Skin epidermis (tissue), 12 donors: ENCODE measurements at regions not wholly inside any gene's neighbourhood (a gene's known extent, or its start where the extent isn't known, plus 50 kb on each side); places are given as distances from the start of the nearest gene placed in this dataset.

Experiments
- H3K27ac ChIP-seq, 21 experiments: fragments of 200-600 bp; sonication (generic) in 11 of 21; one replicate each; pipeline ENCODE4 v1.5.0; 2020; ENCODE audit warnings: mild to moderate bottlenecking in 3 of 21, inconsistent platforms in 2 of 21, moderate library complexity in 2 of 21
- H3K4me3 ChIP-seq, 7 experiments: fragments of 200-600 bp; sonication (generic) in 2 of 7; one replicate each; pipeline ENCODE4 v1.5.0; 2020; ENCODE audit warnings: inconsistent platforms in 2 of 7, mild to moderate bottlenecking in 2 of 7, moderate library complexity in 1 of 7

DNA sequence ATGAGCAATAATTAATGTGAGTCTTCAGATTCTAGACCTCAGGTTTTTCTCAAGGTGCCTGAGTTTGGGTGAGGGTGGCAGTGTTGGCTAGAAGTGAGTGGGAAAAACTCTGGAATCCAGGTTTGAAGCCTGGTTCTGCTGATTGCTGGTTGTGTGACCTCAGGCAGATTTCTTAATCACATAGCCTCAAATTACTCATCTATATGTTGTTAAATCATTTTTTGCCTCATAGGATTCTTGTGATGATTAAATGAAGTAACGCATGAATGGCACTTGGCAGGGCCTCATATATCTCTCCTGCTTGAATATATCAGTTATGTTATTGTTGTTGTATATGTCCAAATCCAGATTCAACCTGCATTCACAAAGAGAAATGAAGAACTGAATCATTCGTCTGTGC lies 60.5 kb downstream of the NR2F2 start:
- H3K4me3 ChIP-seq, result no peak overlapping the region
- H3K27ac ChIP-seq, result no peak overlapping the region

DNA sequence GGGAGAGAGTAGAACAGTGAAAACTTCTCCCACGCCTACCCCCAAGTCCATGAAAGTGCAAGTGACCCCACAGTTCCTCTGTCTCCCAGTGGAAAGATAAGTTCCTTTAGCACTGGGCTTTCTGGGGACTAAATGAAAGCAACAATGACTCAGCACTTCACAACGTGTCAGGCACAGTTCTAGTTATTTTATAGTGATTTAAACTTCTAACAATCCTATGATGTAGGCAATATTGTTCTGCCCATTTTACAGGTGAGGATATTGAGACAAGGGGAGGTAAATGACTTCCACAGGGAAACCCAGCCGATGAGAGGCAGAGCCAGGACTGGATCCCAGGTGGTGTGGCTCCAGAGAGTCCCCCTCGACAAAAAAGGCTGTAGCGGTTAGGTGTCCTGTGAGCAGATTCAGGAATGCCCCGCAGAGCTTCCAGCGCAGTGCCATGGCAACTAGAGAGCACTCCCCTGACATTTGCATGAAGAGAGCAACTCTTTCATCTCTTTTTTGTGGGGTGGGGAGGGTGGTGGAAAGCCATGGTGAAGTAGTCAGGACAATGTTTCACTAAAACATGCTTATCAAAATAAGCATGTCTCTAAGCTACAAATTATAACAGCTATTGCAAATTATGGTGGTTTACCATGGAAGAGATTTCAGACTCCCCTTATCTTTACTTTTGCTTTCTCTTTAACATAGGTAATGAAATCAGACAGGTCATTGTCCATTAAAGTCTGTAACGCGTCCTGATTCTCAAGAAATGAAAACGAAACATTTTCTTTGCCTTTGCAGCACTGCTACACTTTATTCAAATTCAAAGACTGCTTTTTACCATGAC lies 62.1 kb downstream of the NR2F2 start:
- Histone ChIP-seq H3K27ac (no peak overlapping the region), H3K4me3 (no peak overlapping the region)

DNA sequence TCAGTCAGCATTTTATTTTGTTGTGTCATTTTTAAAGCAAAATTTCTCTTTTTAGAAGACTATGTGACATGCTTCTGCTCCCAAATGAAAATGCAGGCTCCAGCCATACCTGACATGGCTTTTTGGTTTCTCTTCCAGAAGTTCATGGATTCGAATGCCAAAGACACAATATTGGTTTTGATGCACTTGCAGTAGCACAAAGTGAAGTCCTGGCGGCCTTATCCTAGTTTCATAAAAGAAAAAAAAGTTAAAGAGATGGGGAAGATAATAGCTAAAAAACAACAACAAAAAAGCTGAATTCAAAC lies 62.7 kb downstream of the NR2F2 start:
- Histone ChIP-seq H3K27ac (no peak overlapping the region), H3K4me3 (no peak overlapping the region)

DNA sequence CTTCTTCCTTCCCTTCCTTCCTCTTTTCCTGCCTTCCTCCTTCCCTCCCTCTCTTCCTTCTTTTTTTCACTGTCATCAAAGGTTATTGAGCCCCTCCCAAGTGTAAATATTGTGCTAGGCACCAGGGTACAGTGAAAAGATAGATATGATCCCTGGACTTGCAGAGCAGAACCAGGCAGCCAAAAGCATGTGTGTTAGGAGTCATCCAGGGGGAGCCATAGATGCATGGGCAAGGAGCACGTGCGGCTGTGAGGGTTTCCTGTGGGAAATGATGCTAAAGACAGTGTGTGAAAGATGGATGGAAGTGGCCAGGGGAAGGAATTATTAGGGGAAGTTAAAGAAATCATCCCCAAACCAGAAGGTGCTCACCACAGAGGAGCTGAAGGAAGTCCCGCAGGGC lies 65.2 kb downstream of the NR2F2 start:
- Histone ChIP-seq H3K27ac (no peak overlapping the region), H3K4me3 (no peak overlapping the region)

DNA sequence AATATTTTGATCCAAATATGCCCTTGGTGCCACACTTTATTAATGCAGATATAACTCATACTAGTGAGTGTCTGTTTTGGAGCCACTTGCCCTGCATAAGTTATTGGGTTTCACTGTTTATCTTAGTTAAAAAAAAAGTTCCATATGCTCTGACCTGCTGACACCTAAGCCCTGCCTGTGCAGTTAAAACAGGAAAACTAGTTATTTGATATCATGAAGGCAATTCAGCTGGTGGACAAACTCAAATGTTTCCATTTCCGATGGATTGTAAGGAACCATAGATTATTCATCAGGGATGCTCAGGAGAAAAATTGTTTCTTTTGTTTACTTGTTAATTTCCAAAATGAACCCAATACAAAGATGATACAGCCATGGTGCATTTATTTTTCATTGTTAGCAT lies 68.3 kb downstream of the NR2F2 start:
- H3K27ac ChIP-seq, result no peak overlapping the region

DNA sequence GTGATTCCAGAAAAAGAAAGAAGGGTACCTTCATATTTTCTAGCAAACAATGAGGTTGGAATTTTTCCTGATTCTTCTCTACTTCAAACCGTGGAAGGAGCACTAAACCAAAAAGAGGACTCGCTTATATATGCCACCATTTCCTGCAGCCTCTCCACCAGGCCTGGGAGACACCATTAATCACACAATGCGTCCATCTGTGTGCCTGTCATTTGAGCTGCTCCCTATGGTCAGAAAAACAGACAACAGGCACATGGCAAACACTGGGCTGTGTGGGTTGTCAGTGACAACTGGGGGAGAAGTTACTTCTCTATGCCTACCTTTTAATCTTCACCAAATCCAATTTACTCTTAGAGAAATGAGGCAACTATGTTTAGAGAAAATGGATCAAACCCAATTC lies 71.9 kb downstream of the NR2F2 start:
- H3K4me3 ChIP-seq, result no peak overlapping the region
- no peak overlapping the region for H3K27ac ChIP-seq

More for the DNA sequence above, 68.3 kb downstream of the NR2F2 start:
- H3K4me3 ChIP-seq, result no peak overlapping the region

DNA sequence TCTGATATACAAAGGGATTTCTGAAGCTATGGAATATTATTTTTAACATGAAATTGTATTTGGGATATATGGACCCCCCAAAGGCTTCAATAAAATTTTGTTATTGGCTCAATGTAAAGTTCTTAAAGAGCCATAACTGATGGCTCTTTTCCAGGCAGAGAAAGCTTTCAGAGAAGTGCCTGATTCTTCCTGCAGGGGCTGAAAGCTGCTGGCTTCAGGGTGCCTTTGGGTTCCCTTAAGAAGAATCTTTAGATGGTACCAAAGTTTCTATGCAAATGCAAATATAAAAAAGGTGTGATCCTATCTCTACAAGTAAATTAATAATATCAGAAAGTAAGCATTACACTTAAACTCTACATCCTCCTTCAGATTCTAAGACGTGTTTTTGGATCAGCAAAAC lies 72.6 kb downstream of the NR2F2 start:
- no peak overlapping the region for H3K4me3 ChIP-seq
- no peak overlapping the region for H3K27ac ChIP-seq

DNA sequence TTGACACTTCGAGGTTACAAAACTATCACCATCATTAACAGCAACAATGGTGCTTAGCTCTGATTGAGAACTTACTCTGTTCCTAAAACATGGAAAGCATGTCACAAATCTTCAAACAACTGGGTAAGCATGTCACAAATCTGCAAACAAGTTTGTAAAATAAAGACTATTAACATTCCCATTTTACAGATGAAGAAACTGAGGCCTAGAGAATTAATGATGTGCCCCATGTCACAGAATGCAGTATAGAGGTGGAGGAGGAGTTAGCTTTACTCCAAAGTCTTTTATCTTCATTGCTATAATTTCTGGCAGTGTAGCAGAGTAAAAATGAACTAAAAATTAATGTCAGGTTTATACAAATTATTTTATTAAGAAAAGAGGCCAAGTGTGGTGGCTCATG lies 73.4 kb downstream of the NR2F2 start:
- no peak overlapping the region for H3K27ac ChIP-seq

DNA sequence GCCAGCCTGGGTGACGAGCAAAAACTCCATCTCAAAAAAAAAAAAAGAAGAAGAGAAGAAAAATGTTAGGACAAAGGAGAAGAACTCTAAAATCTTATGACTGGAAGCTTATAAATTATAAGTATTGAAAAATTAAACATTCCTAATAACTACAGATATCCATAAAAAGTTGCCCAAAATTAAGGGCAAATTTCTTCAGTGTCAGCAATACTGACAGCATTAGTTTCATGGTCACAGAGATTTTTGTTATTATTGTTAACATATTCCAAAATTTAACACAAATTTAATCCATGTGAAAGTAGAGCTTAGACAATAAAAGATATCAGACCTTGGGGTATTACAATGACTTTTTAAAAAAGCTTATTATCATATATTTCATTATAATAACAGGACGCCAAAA lies 74.1 kb downstream of the NR2F2 start:
- Histone ChIP-seq H3K4me3 (no peak overlapping the region), H3K27ac (no peak overlapping the region)

More for the DNA sequence above, 73.4 kb downstream of the NR2F2 start:
- H3K4me3 ChIP-seq, result no peak overlapping the region

DNA sequence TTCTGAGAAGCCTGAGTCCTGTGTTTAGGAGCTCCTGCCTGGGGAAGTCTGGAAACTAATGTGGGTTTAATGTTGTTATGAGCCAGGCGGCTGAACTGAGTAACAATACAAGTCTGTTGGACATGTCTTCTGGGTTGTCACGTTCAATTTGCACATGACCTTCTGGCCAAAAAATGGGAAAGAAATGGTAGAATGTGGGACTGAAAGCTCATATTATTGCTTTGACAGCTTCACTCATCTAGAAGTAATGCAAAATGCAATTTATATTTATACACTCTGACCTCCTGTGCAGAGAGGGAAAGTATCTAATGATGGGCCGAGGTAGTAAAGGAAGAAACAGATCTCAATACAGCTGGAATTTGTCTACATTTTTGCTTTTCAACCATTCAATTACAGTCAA lies 75.8 kb downstream of the NR2F2 start:
- no peak overlapping the region for H3K27ac ChIP-seq
- H3K4me3 ChIP-seq, result no peak overlapping the region

DNA sequence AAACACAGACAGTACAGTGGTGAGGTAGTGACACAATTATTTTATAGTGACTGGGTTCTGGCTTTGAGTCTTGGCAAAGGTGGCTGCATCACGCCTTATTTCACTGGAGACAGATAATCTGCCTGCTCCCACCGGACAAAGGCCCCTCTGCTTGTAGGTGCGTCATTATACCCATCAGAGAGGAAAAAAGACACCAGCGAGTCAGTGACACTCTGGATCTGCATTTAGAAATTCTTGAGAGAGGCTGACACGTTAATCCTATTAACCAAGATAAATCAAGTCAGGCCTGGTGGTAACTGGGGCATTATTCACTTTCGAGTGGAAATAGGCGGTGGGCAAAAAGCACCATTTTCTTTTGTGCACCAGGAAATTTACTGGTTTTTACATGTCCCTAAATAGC lies 76.2 kb downstream of the NR2F2 start:
- Histone ChIP-seq H3K27ac (no peak overlapping the region), H3K4me3 (no peak overlapping the region)

DNA sequence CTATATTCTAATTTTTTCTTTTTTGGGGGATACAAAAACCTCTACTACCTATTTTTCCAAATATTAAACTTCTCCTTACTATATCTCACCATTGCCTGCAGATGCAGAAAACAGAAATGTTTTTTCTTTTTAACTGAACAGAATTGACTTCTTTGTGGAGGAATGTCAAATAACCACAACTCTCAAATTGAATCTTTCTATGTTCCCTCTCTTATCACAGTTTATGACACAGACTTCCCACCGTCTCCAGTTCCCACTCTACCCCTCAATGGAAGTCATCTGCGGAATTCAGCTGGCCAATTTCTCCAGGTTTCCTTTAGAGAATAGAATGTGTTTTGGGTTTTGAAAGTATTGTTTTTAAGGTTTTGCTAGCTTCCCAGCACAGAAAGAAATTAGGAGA lies 77.0 kb downstream of the NR2F2 start:
- Histone ChIP-seq H3K4me3 (no peak overlapping the region), H3K27ac (no peak overlapping the region)

DNA sequence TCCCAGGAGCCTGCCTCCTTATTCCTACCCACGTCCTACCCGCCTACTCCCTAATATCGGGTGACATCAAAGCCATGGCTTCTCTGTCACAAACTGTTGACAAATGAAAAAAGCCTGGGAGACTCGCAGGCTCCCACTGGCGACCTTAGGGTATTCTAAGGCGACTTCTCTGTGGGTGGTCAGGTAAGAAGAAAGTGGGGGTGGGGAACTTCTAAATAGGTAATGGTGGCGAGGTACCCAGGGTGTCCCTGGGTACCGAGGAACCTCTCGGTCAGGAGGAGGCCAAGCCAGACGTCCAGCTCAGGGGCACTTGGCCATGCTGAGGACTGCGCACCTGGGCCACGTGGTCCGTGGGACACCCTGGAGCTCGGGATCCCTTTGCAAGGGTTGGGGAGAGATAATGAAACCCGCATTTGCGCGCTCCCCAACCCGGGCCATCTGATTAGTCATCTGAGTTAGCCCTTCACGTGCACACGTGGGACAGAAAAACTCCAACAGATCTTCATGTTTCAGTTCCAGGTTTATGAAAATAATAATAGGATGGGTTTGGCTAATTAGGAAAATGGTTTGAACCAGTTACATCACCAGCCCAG lies 78.2 kb downstream of the NR2F2 start:
- Histone ChIP-seq H3K27ac (no peak overlapping the region), H3K4me3 (no peak overlapping the region)

DNA sequence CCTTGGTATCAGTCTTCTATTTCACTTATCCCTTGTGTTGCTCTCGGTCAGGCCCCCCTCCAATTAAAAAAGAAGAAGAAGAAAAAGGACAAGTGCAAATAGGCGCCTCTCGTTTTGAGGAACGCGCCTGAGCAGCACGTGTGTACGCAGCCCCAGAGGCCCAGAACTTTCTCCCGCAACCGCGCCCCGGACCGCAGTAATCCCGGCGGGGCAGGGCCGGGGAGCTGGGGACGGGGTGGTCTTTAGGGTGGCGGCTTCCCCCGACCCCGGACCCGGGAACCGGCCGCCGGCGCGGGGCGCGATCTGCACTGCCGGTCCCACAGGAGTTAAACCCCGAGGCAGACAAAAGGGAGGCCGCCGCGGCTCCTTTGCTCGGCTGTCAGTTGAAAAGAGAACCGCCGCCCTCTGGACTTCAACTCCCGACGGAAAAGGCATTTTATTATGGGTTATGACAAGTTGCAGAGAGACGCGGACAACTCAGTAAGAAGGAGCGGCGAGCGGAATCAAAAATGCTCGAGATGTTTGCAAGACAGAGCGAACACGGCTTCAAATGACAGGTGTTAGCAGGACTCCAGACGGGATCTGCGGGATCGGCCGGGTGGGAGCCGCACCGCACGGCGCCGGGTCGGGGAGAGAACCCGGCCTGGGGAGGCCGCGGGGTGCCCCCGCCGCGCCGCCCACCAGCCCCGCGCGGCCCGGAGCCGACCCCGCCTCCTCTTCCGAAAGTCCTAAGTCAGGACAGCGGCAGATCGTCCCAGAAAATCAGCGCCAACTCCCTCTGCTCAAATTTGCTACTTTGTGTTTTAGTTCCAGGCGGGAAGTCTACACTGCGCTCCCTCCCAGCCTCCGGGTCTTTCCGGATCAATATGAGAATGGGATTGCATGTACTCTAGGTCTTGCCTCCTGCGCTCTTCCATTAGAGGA lies 79.0 kb downstream of the NR2F2 start:
- peak overlapping the region in 2 of 7 experiments; percentile 11 to 20 for H3K4me3 ChIP-seq

DNA sequence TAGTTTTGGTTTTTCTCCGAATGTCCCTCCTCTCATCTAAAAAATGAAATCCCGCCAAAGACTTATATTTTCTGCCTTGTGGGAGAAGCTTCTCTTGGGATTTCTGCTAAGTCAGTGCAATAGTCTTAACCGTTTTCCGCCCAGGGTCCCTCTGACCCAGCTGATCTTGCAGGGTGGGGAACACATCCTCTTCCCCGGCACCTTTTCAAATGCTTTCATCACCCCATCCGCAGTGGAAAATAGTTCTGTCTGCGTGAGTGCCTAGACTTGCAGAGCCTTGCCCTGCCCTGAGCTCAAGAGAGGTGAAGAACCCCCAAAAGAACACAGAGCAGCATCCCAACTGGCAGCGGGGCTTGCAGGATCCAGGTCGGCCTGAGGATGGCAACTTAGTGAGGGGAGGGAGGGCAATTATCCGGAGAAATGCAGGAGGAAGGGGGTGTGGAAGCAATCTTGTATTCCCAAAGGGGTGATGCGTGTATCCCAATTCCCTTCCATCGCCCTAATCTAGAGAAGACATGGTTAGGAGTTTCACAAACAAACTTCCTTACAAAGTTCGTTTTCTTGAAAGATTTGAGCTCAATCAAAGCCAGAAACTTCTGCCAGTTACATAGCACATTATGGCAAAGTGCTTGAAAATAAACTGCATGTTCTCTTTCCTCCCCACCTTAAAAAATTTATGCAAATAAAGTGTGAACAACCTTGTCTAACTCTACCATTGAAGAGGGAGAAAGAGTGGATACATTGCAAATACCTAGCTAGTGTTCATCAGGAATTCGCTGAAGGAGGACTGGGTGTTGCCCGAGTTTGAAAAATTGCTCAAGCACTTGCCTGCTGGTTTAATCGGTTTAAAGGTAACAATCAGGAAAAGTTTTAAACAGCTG lies 79.9 kb downstream of the NR2F2 start:
- Histone ChIP-seq H3K27ac (no peak overlapping the region), H3K4me3 (no peak overlapping the region)

More for the DNA sequence above, 79.0 kb downstream of the NR2F2 start:
- H3K27ac ChIP-seq, result no peak overlapping the region

DNA sequence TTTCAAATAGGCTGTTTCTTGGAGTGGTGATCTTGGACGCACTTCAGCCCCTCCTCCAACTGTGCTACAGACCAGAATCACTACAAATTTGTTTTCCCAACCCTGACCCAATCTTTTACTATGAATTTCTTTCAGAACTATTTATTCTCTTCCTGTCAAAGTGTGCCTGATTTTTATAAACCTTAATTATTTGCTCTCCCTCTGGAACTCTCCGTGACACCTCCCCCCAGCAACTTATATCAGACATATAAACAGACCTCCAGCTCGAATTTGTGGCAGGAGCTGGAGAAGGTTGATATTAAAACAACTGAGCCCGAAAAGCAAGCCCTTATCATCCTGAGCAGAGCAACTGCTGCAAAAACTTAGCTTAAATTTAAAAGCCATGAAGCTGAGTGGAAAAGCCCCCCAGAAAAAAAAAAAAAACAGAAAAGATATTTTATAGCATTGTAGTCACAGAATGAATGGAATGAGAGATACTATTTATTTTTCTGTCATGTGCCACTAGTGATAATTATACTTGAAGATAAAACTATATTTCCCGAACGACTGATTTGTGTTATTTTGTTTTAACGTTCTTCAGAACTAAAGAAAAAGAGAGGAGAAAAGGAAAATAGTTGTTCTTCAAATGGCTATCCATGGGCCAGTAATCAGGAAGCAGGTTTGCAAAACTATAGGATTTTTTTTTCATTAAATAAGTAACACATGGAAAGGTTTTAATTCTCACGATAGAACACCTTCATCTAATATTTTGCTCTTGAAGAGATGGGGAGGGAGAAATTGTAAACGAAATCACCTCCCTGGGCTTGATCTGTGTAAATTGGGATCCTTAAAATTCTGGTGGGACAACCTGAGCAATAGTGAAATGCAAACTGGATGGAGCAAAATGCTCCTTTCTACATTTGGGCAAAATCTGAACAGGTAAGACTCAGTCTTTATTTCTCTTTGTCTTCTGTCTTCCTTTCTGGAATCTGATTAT lies 80.8 kb downstream of the NR2F2 start:
- Histone ChIP-seq H3K4me3 (no peak overlapping the region), H3K27ac (no peak overlapping the region)

DNA sequence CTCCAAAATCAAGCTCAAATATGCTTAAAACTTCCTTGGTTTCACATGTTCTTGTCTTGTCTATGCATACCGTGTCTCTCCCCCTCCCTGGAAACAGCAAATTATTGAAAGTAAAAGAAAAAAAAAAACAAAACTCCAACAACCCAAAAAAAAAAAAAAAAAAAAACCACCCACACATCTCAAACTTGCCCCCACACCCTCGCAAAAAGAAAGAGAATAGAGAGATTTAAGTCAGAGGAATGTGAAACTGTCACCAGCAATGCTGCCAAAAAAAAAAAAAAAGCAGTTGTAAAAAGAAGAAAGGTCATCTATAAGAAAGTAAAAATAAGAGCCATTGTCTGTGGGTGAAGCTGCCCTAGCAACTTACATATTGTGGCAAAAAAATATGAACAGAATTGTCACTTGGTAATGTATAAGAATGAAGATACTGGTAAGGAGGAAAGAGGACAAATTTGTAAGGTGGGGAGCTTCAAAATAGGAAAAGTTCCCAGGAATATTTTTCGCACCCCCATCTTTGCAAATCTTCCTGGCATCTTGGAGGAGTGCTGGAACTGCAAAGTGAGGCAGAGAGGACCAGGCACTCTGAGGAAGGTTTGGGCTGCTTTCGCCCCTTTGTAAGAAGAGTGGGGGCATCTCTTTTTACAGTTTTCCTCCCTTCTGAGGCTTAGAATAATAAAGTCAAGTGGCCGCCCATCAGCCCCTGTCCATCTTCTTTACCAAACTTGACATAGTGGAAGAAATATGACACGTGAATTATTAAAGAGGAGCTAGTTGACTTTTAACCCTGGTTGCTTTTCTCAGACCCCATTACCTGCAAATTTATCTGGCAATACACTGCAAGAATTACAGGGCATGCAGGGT lies 81.8 kb downstream of the NR2F2 start:
- Histone ChIP-seq H3K27ac (no peak overlapping the region), H3K4me3 (no peak overlapping the region)

DNA sequence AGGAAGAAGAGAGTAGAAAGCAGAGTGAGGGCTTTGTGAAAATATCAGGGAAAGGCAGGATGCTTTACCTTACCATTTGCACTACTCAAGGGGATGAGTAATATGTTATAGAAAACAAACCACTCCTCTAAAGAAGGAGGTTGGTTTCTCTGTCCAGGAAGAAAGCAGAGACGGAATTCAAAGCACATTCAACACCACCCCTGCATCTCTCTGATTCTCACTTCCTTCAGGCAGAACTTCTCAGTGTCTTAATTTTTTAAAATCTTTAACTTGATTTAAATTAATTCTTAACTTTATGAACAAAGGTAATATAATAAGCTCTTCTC lies 82.4 kb downstream of the NR2F2 start:
- H3K27ac ChIP-seq, result no peak overlapping the region

More for the DNA sequence above, 82.4 kb downstream of the NR2F2 start:
- H3K4me3 ChIP-seq, result no peak overlapping the region
